GM18951 (cell line): ENCODE measurements at regions not wholly inside any gene's neighbourhood (a gene's known extent, or its start where the extent isn't known, plus 50 kb on each side); places are given as distances from the start of the nearest gene placed in this dataset.

ENCODE experiments used
- POLR2A ChIP-seq: IDR thresholded peaks from 4 replicates; pipeline ENCODE4 v1.6.1; 2011; ENCODE audit warnings: mild to moderate bottlenecking; ENCODE audit not compliant: insufficient read length, insufficient read depth; ENCODE audit errors: extremely low read depth
- in situ Hi-C: fragments of 300-500 bp; cut with MboI; formaldehyde crosslinking; loops from one replicate; pipeline ENCODE4 v1.12.0; 2022; ENCODE audit warnings: low sequenced_read_pairs, mixed read lengths, inconsistent platforms; ENCODE audit not compliant: unreplicated experiment

DNA sequence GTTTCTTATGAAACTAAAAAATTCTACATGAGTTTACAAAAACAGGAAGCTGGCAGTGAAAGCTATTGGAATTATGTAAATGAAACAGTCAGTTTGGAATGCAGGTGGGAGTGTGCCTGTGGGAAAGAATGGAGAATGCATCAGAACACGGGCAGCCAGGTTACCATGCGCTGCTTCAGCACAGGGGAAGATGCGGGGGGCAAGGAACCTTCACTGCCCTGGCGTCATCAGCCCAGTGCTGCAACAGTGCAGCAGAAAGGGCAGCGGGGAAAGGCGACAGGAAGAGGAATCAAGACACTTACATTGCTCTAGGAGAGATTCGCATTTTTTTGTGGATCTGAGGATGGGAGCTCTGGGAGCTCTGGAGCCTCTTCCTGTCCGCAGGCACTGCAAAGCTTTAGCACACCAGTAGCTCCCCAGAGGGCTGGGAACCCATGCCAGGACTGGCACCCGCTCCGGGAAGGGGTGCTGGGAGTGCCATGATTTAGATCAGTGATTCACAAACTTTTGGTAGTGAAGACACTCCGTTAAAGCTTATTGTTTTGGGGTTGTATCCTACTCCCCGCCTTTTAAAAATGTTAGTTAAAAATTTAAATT lies 64.1 kb upstream of the WDR26 start:
- in situ Hi-C loops = no loop called here
- TF ChIP-seq POLR2A = no peak

DNA sequence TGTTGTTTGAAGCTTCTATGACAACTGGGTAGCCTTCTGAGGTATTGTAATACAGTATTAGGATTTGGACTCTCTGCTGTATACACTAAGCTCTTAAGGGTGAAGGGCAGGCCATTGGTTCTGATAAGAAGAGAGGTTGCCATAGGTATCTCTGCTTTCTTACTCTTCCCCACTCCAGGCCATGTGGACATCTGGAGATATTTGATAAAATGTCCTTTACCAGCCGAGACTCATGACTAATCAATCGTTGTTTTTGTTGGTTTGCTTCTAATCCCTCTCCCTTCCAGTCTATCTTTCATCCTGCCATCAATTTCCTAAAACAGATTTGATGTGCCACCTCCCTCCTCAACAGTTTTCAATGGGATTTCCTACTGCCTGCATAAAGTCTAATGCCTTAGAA lies 64.6 kb upstream of the WDR26 start:
- in situ Hi-C loops = no loop called here
- TF ChIP-seq POLR2A = no peak

DNA sequence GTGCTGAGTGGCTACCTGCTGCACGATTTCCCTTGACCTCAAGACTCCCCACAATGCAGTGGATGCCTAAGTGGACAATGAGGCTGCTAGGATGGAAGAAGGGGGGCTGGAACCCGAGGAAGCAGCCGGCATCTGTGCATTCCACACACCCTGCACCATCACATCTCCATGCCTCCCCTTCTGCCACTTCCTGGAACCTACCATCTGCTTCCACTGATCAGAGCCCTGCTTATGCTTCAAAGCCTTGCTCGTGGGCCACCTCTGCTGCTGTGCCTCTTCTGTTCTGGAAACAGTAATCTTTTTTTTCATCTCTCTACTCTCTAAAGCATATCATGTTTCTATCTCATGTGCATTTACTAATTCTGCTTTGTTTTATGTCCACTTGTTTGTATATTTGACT lies 66.2 kb upstream of the WDR26 start:
- in situ Hi-C loops = no loop called here

DNA sequence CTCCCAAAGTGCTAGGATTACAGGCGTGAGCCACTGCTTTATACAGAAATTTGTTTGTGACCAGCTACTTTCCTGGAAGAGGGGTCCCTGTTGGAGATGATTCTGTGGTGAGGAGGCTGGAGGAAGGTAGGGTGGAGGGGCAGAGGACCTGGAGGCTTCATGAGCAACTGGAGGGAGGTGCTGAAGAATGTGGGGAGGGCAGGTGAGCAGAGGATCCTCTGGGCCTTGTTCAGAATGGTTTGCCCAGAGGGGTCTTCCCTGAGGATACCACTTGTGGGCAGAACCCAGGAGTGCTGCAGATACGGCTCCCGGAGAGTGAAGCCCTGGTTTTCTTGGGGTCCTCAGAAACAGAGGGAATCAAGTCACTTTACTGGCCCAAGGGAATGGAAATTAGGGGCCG lies 67.2 kb upstream of the WDR26 start:
- in situ Hi-C loops = no loop called here
- no peak for TF ChIP-seq POLR2A

More for the DNA sequence above, 66.2 kb upstream of the WDR26 start:
- TF ChIP-seq POLR2A = no peak

DNA sequence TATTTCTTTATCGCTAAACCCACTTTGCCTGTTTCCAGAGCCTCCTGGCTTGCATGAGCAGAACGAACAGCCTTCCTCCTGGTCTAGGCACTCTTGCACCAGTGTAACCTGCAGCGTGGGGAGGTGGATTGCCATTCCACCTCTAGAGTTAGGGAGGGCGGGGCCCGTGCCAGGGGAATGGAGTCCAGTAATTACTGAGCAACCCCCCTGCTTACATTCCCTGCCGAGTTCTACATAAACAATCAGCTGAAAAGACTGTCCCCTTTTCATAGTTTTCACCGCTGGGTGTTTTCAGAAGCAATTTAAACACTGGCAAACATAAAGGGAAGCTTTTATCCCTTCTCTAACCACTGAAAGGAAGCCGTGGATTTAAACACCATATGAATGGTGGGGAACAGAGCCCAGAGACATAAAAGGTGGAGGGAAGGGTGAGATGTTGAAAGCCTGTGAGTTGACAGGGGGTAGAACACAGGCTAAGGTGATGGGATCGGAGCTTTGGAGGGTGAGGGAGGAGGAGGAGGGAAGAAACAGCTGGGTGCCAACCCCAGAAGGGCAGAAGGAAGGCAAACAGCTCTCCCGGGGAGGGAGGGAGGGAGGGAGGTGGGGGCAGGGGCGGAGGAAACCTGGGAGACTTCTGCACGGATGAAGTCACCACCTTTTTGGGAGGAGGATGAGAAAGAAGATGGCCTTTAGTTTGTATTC lies 68.0 kb upstream of the WDR26 start:
- in situ Hi-C loops = no loop called here
- no peak for TF ChIP-seq POLR2A

DNA sequence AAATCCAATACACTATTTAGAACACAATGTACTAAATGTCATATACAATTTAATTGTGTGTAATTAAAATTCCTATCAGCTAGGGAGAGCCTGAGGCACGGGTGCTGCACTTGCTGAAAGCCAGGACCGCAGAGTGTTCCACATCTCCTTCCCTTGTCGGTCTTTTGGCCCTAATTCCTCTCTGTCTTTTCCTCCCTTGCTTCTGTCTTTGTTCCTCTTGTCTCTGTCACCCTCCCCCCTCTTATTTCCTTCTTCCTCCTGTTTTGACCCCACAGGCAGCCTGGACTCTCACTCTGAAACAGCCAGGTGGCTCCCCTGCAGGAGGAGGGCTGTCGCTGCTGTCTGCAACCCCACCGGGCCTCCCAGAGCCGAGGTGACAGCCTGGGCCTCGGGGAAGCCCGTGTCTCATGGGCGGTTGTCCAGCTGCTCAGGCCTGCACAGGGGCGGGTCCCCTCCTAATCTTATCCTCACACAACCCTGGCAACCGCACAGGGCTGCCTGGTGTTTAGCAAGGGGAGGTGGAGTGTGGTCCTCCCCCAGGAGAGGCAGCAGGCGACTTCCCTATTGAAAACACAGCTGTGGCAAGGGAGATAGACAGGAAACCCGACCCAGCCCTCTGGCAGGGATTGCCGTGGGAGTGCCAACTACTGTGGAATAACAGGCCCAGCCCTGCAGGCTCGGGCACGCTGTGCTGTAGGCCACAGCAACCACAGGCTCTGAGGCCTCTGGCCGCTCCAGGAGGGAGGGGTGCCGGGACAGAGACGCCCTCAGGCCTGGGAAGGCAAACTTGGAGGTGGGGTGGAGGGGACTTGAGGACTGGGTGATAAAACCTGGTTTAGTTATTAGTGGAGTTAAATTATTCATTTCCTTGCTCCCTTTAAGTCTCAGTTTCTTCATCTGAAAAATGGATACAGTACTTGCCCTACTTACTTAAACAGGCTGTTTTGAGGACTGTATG lies 68.8 kb upstream of the WDR26 start:
- in situ Hi-C loops = no loop called here
- TF ChIP-seq POLR2A = peak; percentile 32

DNA sequence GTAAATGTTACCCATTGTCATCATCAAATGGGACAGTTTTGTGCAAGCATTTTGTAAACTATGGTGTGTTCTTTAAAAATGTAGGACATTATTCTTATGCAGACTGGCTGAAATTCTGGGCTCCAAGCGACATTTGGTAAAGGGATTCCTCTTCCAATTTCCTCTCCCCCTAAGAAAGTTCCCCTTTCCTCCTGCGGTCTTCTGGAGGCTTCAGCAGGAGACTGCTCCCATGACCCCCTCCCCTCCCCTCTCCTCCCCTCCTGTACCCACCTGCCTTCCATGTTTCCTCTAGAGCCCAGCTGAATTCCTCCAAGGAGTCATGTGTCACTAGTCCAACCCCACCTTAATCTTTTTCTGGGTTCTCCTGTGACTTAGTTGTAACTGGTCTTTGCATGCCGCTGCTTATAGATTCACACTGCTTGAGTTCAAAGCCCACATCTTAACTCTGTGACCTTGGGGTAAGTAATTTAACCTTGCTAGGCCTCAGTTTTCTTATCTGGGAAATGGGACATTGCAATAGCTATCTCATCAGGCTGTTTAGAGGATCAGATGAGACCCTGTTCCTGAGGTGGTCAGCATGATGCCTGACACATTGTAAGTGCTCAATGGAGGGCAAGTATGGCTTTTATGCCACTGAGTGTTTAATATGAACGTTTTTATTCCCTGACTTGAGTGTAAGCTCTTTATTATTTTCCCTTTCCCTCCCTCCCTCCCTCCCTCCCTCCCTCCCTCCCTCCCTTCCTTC lies 69.9 kb upstream of the WDR26 start:
- in situ Hi-C loops = no loop called here
- no peak for TF ChIP-seq POLR2A

DNA sequence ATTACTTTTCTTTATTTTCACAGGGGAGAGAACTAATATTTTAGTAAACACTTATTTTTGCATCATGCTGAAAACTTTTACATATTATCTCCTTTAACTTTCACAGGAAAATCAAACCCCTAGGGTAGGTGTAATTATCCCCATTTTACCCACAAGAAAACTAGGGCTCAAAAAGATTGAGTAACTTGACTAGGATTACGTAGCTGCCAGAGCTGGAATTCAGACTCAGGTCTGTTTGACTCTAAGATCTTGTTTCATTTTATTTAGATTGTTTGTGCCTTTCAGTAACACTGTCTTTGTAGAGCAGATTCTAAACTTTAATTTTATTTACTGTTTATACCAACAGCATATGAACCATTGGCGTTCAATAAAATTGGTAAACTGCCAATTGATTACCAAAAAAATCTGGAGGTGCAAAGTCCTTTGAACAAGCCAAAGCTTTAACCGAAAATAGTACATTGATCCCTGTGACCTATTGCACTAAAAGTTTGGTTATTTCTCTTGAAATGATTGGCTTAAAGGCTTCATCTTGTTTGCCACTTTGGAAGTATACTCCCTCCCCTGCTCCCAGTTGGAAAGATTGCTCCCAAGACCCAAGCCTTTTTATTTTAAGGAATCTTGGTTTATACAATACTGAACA lies 71.0 kb upstream of the WDR26 start:
- no peak for TF ChIP-seq POLR2A
- in situ Hi-C loops = no loop called here

DNA sequence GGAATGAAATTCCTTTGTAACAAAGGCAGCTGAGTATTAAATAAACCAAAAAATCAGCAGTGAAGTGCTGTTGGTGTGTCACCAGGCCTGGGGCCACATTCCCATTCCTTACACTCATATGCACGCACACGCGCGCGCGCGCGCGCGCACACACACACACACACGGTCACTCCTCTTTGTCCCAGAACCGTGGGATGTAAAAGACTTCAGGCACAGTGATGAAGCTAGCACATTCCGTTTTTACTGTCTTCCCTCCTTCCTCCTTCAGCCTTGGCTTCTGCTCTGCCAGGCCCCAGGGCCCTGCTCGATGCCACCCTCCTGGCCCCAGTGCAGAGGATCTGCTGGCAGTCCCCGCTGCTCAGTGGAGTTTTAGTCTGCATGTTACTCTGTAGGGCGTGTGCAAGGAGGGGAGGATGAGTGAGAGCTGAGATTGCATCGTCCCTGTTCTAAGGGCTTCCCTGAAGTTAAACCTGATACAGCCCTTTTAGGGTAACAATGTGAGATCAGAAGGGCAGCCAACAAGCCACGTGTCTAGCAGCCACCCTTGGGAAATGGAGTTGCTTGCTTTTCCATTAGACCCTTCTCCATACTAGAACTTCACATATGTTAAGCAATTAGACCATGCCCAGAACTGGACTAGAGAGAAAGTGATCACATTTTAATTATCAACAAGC lies 71.7 kb upstream of the WDR26 start:
- TF ChIP-seq POLR2A = no peak

DNA sequence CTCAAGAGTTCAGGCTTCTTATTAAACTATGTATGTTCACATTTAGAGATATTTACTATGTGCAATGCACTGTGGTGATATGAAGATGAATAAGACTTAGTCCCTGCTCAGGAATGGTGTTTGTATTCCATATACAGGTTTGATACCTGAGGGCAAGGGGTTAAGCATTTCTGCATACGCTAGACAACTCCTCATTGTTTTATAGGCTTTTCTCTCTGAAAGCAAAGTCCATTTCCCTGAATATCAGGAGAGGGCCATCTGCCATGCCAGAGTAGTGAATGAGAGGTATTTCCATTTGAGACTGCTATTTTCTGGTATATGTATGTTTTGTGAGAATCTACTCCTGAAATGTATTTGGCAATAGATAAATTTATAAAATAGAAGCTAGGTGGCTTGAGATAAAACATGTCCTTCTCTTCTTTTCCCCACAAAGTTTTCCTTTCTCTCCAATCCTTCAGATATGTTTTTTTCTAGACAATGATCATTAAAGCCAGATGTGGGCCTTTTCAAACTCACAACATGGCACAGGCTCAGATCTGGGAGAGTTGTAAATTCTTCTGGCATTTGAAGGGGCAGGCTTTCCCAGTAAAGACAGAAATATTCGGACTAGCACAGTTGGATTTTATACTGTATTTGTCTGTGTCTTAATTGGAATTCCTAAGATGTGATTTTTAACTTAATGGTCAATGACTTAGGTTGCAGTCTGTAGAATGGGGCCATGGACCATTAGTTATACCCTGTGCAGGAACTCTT lies 73.3 kb upstream of the WDR26 start:
- in situ Hi-C loops = no loop called here
- no peak for TF ChIP-seq POLR2A

More for the DNA sequence above, 71.7 kb upstream of the WDR26 start:
- in situ Hi-C loops = no loop called here

DNA sequence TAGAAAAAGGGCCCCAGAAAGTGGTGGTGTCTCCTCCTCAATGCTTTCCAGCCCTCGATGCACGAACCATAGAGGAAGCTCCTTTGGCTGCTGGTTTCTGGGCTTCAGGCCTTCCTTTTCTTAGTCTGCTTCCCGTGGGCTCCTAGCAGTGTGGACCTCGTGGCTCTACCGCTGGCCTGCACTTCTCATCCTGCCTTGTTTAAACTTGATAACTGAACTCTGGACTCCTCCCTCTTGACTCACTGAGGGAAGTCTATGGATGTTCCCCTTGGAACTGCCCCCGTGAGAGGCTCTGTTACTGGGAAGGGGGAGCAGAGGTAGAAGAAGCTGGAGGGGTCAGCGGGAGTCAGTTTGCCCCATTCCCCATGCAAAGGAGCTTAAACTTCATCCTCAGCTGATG lies 75.3 kb upstream of the WDR26 start:
- TF ChIP-seq POLR2A = no peak
- in situ Hi-C loops = loop anchor here (10.0 kb wide), 1 partner anchor 345 kb away; no protein-coding TSS in a partner anchor
